GM18873 (cell line): ENCODE measurements at regions not wholly inside any gene's neighbourhood (a gene's known extent, or its start where the extent isn't known, plus 50 kb on each side); places are given as distances from the start of the nearest gene placed in this dataset.
"Not testable (repeated sequence)": the region's sequence is repeated elsewhere in the genome, so short reads cannot be mapped to it uniquely, and the experiment has no call there.

Source experiments
- ATAC-seq: cut with Tn5 transposase; IDR thresholded peaks from one replicate; pipeline ENCODE4 v1.9.1; 2021; ENCODE audit warnings: mild to moderate bottlenecking, moderate library complexity, moderate number of reproducible peaks; ENCODE audit not compliant: unreplicated experiment, low FRiP score

DNA sequence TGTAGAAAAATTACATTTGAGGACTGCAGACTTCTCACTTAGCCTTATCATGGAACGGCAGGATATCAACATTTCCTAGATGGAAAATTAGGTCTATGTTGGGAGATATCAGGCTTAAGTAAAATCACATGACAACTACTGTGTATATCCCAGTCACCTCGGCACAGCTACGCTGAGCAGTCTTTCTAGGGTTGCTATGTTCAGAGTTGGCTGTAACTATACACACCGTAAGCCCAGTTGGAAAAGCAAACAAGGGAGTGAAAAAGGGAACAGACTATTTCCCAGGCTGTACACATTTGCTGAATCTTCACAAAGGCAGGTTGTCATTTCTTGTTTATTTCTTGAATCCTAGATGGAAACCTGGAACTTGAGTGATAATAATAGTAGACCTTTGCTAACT lies 80.7 kb upstream of the PTPRK start:
- ATAC-seq = no peak

DNA sequence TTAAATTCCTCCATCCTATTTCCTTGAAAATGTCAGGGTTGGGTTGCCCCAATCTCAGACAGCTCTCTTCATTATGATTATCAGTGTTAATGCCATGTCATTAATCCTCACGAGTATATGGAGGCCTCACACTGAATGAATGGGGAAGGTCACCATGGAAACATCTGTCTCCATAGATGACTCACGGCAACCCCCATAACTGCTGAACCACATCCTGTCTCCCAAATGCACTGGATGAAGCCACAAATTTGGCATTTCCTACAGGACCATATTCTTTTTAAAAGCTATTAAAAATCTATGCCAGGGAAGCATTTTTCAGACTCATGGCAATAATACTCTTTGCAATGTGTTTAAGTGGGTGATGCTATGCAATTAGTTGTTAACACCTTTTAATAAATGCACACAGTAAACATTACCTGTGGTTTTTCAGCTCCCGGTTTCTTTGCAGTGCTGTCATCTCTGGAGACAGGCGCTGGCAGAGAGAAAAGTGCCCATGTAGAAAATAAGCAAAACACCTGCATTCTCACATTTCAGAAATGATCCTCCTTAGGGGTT lies 80.1 kb upstream of the PTPRK start:
- peak; percentile 66 for ATAC-seq

- ATAC-seq = no peak
Observed at GRCh38 chr6:128599036-128599435, 78.6 kb upstream of the PTPRK start.

- peak; percentile 43 for ATAC-seq
Observed at GRCh38 chr6:128598571-128598970, 78.2 kb upstream of the PTPRK start.

- no peak for ATAC-seq
Observed at GRCh38 chr6:128597956-128598355, 77.6 kb upstream of the PTPRK start.

DNA sequence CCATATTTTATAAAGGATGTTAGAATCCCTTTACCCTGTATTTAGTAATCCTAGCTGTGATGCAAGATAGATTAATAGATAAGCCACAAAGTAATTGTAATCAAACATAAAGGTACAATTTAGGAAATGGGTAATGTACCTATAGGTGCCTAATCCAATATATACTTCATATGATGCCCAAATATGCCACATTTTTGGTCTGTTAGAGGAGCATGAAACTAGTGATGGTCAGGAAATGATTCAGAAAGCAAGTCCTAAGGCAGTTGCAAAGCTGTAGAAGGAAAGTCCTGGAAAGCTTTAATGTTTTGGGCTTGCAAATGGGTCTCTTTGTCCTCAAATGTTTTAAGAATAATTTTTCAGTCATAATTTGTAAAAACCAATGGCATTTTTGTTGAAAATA lies 76.6 kb upstream of the PTPRK start:
- no peak for ATAC-seq

GRCh38 chr6:128595544-128595943 lies 75.1 kb upstream of the PTPRK start:
- no peak for ATAC-seq

GRCh38 chr6:128586095-128586494 lies 65.7 kb upstream of the PTPRK start:
- no peak for ATAC-seq

GRCh38 chr6:128580224-128581110 lies 60.1 kb upstream of the PTPRK start:
- ATAC-seq = no peak

GRCh38 chr6:128575254-128575653 lies 54.9 kb upstream of the PTPRK start:
- not testable (repeated sequence) for ATAC-seq

DNA sequence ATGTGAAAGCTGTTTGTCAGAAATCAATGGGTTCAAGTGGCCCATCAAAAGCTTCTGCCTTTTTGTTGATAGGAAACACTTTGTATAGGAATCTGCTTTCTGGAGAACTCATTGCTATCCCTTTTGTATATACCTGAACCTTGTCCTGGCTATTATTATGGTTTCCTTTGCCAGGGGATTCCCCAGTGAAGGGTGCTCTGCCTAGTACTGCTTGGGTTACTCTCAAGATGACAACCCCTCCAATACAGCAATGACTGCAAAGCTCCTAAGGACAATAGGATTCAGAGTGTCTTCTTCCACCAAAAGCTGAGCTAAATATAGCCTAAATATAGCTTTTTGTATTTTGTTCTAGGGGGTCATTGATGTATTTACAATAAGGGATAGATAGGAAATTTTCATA lies 54.0 kb upstream of the PTPRK start:
- ATAC-seq = peak; percentile 60

- no peak for ATAC-seq
Observed at GRCh38 chr6:128573036-128573435, 52.6 kb upstream of the PTPRK start.

GRCh38 chr6:128572294-128572693 lies 51.9 kb upstream of the PTPRK start:
- ATAC-seq = no peak

DNA sequence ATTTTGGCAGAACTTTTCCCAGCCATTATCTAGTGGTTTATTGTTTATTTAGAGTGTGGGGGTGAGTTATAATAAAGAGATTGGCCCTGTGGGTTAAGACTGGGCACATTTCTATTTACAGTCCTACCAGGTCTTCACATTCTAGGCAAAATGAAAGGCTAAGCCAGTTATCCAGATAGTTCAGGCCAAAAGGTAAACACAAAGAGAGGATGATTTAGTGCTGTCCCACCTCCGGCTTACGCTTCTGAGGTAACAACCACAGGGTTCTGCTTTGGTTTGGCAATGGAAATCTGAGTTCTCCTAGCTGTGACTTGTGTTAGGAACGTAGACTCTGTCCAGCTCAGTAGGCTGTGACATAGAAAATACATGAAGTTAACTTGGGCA lies 50.3 kb upstream of the PTPRK start:
- ATAC-seq = no peak

DNA sequence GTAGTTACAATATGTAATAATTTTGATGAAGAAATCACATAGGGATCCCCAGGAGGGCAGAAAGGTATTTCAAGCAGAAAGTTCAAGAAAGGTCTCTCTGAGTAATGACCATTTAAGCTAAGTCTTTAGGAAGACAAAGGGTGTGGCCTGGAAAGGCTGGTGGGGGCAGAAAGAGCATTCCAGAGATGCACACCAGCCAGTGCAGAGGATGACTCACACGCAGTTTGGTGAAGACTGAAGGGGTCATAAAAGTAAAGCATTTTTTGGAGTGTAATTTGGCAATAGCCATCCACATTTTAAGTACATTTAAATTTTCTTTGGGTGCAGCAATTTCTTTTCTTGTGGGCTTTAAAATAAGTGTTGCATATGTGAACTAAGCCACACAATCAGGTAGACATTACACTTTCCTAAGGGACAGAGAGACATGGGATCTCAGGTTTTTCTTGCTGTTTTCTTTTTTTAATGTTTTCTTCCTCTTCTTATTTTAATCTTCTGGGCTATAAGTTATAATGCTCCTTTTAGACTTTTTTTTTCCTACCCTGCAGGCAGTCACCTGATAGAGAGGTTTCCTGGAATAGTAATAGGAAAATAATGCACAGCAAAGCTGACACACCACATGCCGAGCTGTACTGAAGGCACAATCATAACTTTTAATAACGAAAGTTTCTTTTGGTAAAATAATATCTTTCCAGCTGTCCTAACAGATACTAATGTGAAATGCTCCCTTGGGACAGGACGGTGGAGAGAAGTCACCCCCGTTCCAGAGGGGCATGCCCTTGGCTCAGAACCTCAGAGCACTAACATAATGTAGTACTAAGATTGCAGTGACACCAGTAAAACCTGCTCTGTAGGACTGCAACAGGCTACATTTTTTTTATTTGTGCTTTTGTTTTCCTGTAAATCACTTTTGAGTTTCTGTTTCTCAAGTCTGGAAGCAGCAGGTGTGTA lies 49.6 kb upstream of the PTPRK start:
- ATAC-seq = no peak
